ENCODE measurements at regions not wholly inside any gene's neighbourhood (a gene's known extent, or its start where the extent isn't known, plus 50 kb on each side); places are given as distances from the start of the nearest gene placed in this dataset.

GRCh38 chr6:82006027-82006738 lies 241.4 kb downstream of the IBTK start:
- DNase-seq (ENCODE audit: low read depth, low spot score) (no peak), ATAC-seq (peak; percentile 69; the same call in 1 of the 2 replicates)
- no peak overlapping the region for H3K27ac ChIP-seq (ENCODE audit: low read length)
- in situ Hi-C loops (cut with HindIII; ENCODE audit: low pct_unique_long_range_greater_than_20kb, low sequenced_read_pairs) (no loop called here), intact Hi-C loops (cut with micrococcal nuclease; ENCODE audit: unreplicated experiment) (no loop called here)
- TF ChIP-seq SIN3A (IDR thresholded peaks at IDR 0.05; ENCODE audit: borderline replicate concordance, insufficient read depth, low read depth, low read length) (no peak), CTCF (IDR thresholded peaks at IDR 0.05) (peak; percentile 73)
- H3K4me3 ChIP-seq (ENCODE audit: low read depth in 2 of 2, low read length in 2 of 2), result no peak overlapping the region
- H3K36me3 ChIP-seq (ENCODE audit: control insufficient read depth, insufficient read depth, low read length), result no peaks in the 10 kb centered on the region
- BruUV-seq (replicated peaks), result no TSS peak
- H3K9me3 ChIP-seq (ENCODE audit: control insufficient read depth, insufficient read depth, low read depth, low read length), result no peaks in the 10 kb centered on the region
- H3K27me3 ChIP-seq (ENCODE audit: control insufficient read depth, insufficient read depth, low read length), result no peaks in the 10 kb centered on the region
- ChIA-PET CTCF (interaction anchor here (0.7 kb wide), 1 partner anchor 22 kb away, joined by 5 read pairs; no protein-coding TSS in a partner anchor), POLR2A (interaction anchor here (0.7 kb wide), 1 partner anchor 404 kb away, joined by 5 read pairs; no protein-coding TSS in a partner anchor)
- H3K4me1 ChIP-seq (ENCODE audit: control insufficient read depth, insufficient read depth, low read length), result no peaks in the 10 kb centered on the region

- Histone ChIP-seq H3K9me3 (ENCODE audit: control insufficient read depth, insufficient read depth, low read depth, low read length) (no peaks in the 10 kb centered on the region), H3K27me3 (ENCODE audit: control insufficient read depth, insufficient read depth, low read length) (no peaks in the 10 kb centered on the region), H3K36me3 (ENCODE audit: control insufficient read depth, insufficient read depth, low read length) (no peaks in the 10 kb centered on the region), H3K27ac (ENCODE audit: low read length) (no peak overlapping the region), H3K4me3 (ENCODE audit: low read depth in 2 of 2, low read length in 2 of 2) (no peak overlapping the region), H3K4me1 (ENCODE audit: control insufficient read depth, insufficient read depth, low read length) (no peaks in the 10 kb centered on the region)
- no peak for DNase-seq (ENCODE audit: low read depth, low spot score)
- TF ChIP-seq POLR2AphosphoS5 (IDR thresholded peaks at IDR 0.05; ENCODE audit: low read depth, low read length) (no peak), CTCF (IDR thresholded peaks at IDR 0.05) (no peak), TCF7L2 (IDR thresholded peaks at IDR 0.05; ENCODE audit: low read depth, low read length) (no peak), SIN3A (IDR thresholded peaks at IDR 0.05; ENCODE audit: borderline replicate concordance, insufficient read depth, low read depth, low read length) (no peak)
- ChIA-PET CTCF (no interaction called here), POLR2A (no interaction called here)
- BruUV-seq (replicated peaks), result no TSS peak
- in situ Hi-C loops (cut with HindIII; ENCODE audit: low pct_unique_long_range_greater_than_20kb, low sequenced_read_pairs), result no loop called here
- no peak for ATAC-seq
- intact Hi-C loops (cut with micrococcal nuclease; ENCODE audit: unreplicated experiment), result no loop called here
Observed at GRCh38 chr6:82000551-82000950, 247.0 kb downstream of the IBTK start.

- no peaks in the 10 kb centered on the region for H3K9me3 ChIP-seq (ENCODE audit: control insufficient read depth, insufficient read depth, low read depth, low read length)
- TF ChIP-seq REST (IDR thresholded peaks at IDR 0.05; ENCODE audit: insufficient read depth in 1 of 2, low read depth in 2 of 2, low read length in 1 of 2) (no peak), SIN3A (IDR thresholded peaks at IDR 0.05; ENCODE audit: borderline replicate concordance, insufficient read depth, low read depth, low read length) (no peak), TCF7L2 (IDR thresholded peaks at IDR 0.05; ENCODE audit: low read depth, low read length) (no peak), CTCF (IDR thresholded peaks at IDR 0.05) (no peak), POLR2AphosphoS5 (IDR thresholded peaks at IDR 0.05; ENCODE audit: low read depth, low read length) (no peak)
- no TSS peak for BruUV-seq (replicated peaks)
- H3K36me3 ChIP-seq (ENCODE audit: control insufficient read depth, insufficient read depth, low read length), result no peaks in the 10 kb centered on the region
- ChIA-PET CTCF (no interaction called here), POLR2A (no interaction called here)
- no peak for DNase-seq (ENCODE audit: low read depth, low spot score)
- intact Hi-C loops (cut with micrococcal nuclease; ENCODE audit: unreplicated experiment) (no loop called here), in situ Hi-C loops (cut with HindIII; ENCODE audit: low pct_unique_long_range_greater_than_20kb, low sequenced_read_pairs) (no loop called here)
- no peaks in the 10 kb centered on the region for H3K27me3 ChIP-seq (ENCODE audit: control insufficient read depth, insufficient read depth, low read length)
- no peak overlapping the region for H3K4me3 ChIP-seq (ENCODE audit: low read depth in 2 of 2, low read length in 2 of 2)
- ATAC-seq, result no peak
- H3K27ac ChIP-seq (ENCODE audit: low read length), result no peak overlapping the region
- no peaks in the 10 kb centered on the region for H3K4me1 ChIP-seq (ENCODE audit: control insufficient read depth, insufficient read depth, low read length)
Observed at GRCh38 chr6:81999826-82000225, 247.3 kb upstream of the TENT5A start.

All from Panc1 (cell line).